ENCODE measurements at regions not wholly inside any gene's neighbourhood (a gene's known extent, or its start where the extent isn't known, plus 50 kb on each side); places are given as distances from the start of the nearest gene placed in this dataset.

DNA sequence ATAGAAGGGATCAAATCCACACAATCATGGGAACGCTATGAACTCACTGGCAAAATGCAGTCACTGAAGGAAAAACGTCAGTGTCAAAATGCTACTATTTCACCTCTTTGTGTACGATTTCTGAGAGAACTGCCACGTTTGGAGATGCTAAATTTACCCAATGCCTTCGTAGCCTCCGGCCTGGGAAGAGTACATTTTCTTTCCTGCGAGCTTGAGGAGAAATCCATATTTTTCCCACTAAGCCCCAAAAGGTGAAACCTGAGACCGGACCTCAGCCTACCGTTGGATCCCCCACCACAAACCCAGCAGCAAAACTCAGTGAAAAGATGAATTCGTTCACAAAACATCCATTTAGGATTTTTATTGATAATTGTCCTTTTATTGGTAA lies 131.7 kb downstream of the GPX5 start:
- no peak overlapping the region for H3K18ac ChIP-seq (ENCODE audit: low read length)
- no peak overlapping the region for H3K27ac ChIP-seq (ENCODE audit: low read depth, low read length)
- no peaks in the 10 kb centered on the region for H3K79me1 ChIP-seq (ENCODE audit: low read length)
- H4K91ac ChIP-seq (ENCODE audit: low read depth, low read length): no peak overlapping the region
- no peak overlapping the region for H3K23ac ChIP-seq (ENCODE audit: low read length)
- H3K14ac ChIP-seq (ENCODE audit: low read length): no peak overlapping the region
- no peaks in the 10 kb centered on the region for H3K36me3 ChIP-seq (ENCODE audit: control insufficient read depth in 1 of 2, insufficient read depth in 2 of 2, low read length in 2 of 2)
- no CpG with 5 or more reads among the region's 10 CpGs for WGBS (ENCODE audit: extremely low coverage, insufficient coverage, insufficient read length)
- H3K4me1 ChIP-seq (ENCODE audit: control insufficient read depth in 1 of 2, insufficient read depth in 2 of 2, low read length in 2 of 2): peaks cover 3% of the 10 kb centered on the region in 2 experiments
- no peak overlapping the region for H4K8ac ChIP-seq (ENCODE audit: low read depth, low read length)
- peak overlapping the region; percentile 60 for H3K4me2 ChIP-seq (ENCODE audit: low read length)
- no peak overlapping the region for H2BK120ac ChIP-seq (ENCODE audit: insufficient read depth, low read length, poor library complexity)
- no peaks in the 10 kb centered on the region for H3K9me3 ChIP-seq (ENCODE audit: insufficient read depth, low read depth, low read length)
- no peaks in the 10 kb centered on the region for H3K79me2 ChIP-seq (ENCODE audit: control insufficient read depth, insufficient read depth, low read length, poor library complexity)
- no peak overlapping the region for H2AK5ac ChIP-seq (ENCODE audit: low read length)
- no peak overlapping the region for H4K12ac ChIP-seq (ENCODE audit: low read depth, low read length)
- H3K27me3 ChIP-seq (ENCODE audit: insufficient read depth, low read length): no peaks in the 10 kb centered on the region
- H2BK5ac ChIP-seq (ENCODE audit: low read depth, low read length, poor library complexity): no peak overlapping the region
- H3K4me3 ChIP-seq (ENCODE audit: low read depth, low read length): no peak overlapping the region
- no peak overlapping the region for H3K9ac ChIP-seq (ENCODE audit: low read length)
- no peak overlapping the region for H2BK12ac ChIP-seq (ENCODE audit: low read length)
- no peak overlapping the region for H2AFZ ChIP-seq (ENCODE audit: insufficient read depth, low read length, poor library complexity)
- H3K4ac ChIP-seq (ENCODE audit: low read depth, low read length): no peak overlapping the region
- DNase-seq: peak in 1 of 2 donors; percentile 20

DNA sequence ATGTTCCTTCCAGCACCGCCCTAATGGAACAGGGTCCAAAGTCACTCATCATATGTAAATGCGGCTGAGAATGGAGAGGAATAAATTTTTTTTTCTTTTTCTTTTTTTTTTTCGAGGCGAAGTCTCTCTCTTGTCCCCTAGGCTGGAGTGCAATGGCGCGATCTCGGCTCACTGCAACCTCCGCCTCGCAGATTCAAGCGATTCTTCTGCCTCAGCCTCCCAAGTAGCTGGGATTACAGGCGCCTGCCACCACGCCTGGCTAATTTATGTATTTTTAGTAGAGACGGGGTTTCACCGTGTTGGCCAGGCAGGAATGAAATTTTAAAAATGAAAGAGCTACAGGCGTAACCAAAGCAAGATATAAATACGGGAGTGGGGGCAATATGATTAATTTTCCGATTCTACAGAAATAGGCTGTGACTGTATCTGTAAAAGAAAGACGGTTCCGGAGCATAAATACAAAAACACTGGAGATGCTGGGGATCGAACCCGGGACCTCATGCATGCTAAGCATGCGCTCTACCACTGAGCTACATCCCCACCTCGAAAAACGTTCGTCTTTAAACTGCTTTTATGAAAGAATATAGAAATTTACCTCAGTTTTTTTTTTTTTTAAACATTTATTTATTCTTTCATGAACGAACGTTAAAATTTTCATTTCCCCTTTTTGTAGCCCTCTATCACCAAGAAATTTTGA lies 132.2 kb downstream of the GPX5 start:
- H4K91ac ChIP-seq (ENCODE audit: low read depth, low read length): no peak overlapping the region
- H3K27ac ChIP-seq (ENCODE audit: low read depth, low read length): no peak overlapping the region
- H4K12ac ChIP-seq (ENCODE audit: low read depth, low read length): no peak overlapping the region
- H4K8ac ChIP-seq (ENCODE audit: low read depth, low read length): no peak overlapping the region
- H3K9me3 ChIP-seq (ENCODE audit: insufficient read depth, low read depth, low read length): no peaks in the 10 kb centered on the region
- no peak overlapping the region for H3K9ac ChIP-seq (ENCODE audit: low read length)
- no peak overlapping the region for H3K14ac ChIP-seq (ENCODE audit: low read length)
- H3K23ac ChIP-seq (ENCODE audit: low read length): no peak overlapping the region
- H3K27me3 ChIP-seq (ENCODE audit: insufficient read depth, low read length): no peaks in the 10 kb centered on the region
- no peak overlapping the region for H2AK5ac ChIP-seq (ENCODE audit: low read length)
- peaks cover 3% of the 10 kb centered on the region in 2 experiments for H3K4me1 ChIP-seq (ENCODE audit: control insufficient read depth in 1 of 2, insufficient read depth in 2 of 2, low read length in 2 of 2)
- H3K4me3 ChIP-seq (ENCODE audit: low read depth, low read length): no peak overlapping the region
- no CpG with 5 or more reads among the region's 27 CpGs for WGBS (ENCODE audit: extremely low coverage, insufficient coverage, insufficient read length)
- H3K4ac ChIP-seq (ENCODE audit: low read depth, low read length): no peak overlapping the region
- no peak overlapping the region for H3K18ac ChIP-seq (ENCODE audit: low read length)
- peak overlapping the region; percentile 60 for H3K4me2 ChIP-seq (ENCODE audit: low read length)
- no peak overlapping the region for H2AFZ ChIP-seq (ENCODE audit: insufficient read depth, low read length, poor library complexity)
- no peaks in the 10 kb centered on the region for H3K79me1 ChIP-seq (ENCODE audit: low read length)
- no peaks in the 10 kb centered on the region for H3K79me2 ChIP-seq (ENCODE audit: control insufficient read depth, insufficient read depth, low read length, poor library complexity)
- DNase-seq: peak; percentile 38 to 80
- no peak overlapping the region for H2BK12ac ChIP-seq (ENCODE audit: low read length)
- H2BK120ac ChIP-seq (ENCODE audit: insufficient read depth, low read length, poor library complexity): no peak overlapping the region
- no peaks in the 10 kb centered on the region for H3K36me3 ChIP-seq (ENCODE audit: control insufficient read depth in 1 of 2, insufficient read depth in 2 of 2, low read length in 2 of 2)
- no peak overlapping the region for H2BK5ac ChIP-seq (ENCODE audit: low read depth, low read length, poor library complexity)

DNA sequence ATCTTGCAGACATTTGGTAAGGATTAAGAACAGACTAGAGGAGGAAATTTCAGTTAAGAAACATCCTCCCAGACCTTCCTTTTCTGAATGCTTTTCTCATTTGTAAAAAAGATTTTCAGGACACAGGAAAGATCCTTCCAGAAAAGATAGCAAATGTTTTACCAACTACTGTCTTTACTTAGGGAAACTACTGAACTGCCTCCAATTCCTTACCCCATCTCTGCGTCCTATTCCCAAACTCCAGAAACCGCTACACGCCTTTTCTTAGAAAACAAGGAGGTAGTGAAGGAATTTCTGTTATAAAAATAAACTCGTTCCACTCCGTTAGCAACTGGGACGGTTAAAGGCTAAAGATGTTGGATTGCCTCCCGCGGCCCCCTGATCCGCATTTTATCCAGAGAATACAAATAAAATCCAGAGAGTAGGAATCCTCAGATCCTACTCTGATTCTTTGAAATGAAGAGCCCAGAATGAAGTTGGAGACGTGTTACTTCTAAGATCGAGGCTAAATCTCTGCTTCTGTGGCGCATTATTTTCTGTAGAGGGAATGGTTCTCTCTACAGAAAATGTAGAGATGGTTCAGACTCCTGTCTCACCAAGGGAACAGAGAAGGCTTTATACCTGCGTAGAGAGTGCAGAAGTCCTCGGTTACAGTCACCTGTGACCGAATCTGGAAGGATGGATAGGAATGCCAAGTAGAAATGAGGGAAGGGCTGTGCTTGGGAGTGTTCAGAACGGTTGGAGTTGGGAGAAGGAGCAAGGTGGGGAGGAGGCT lies 133.0 kb downstream of the GPX5 start:
- Histone ChIP-seq H4K8ac (ENCODE audit: low read depth, low read length) (no peak overlapping the region), H3K36me3 (ENCODE audit: control insufficient read depth in 1 of 2, insufficient read depth in 2 of 2, low read length in 2 of 2) (no peaks in the 10 kb centered on the region), H3K23ac (ENCODE audit: low read length) (no peak overlapping the region), H3K27me3 (ENCODE audit: insufficient read depth, low read length) (no peaks in the 10 kb centered on the region), H4K12ac (ENCODE audit: low read depth, low read length) (no peak overlapping the region), H2AFZ (ENCODE audit: insufficient read depth, low read length, poor library complexity) (no peak overlapping the region), H3K79me2 (ENCODE audit: control insufficient read depth, insufficient read depth, low read length, poor library complexity) (no peaks in the 10 kb centered on the region), H2BK5ac (ENCODE audit: low read depth, low read length, poor library complexity) (no peak overlapping the region), H4K91ac (ENCODE audit: low read depth, low read length) (no peak overlapping the region), H3K27ac (ENCODE audit: low read depth, low read length) (no peak overlapping the region), H2AK5ac (ENCODE audit: low read length) (no peak overlapping the region), H3K4me2 (ENCODE audit: low read length) (peak overlapping the region; percentile 87), H3K18ac (ENCODE audit: low read length) (no peak overlapping the region), H3K4me3 (ENCODE audit: low read depth, low read length) (no peak overlapping the region), H2BK12ac (ENCODE audit: low read length) (no peak overlapping the region), H3K4ac (ENCODE audit: low read depth, low read length) (no peak overlapping the region), H3K79me1 (ENCODE audit: low read length) (no peaks in the 10 kb centered on the region), H2BK120ac (ENCODE audit: insufficient read depth, low read length, poor library complexity) (no peak overlapping the region), H3K9ac (ENCODE audit: low read length) (no peak overlapping the region), H3K14ac (ENCODE audit: low read length) (no peak overlapping the region), H3K9me3 (ENCODE audit: insufficient read depth, low read depth, low read length) (no peaks in the 10 kb centered on the region), H3K4me1 (ENCODE audit: control insufficient read depth in 1 of 2, insufficient read depth in 2 of 2, low read length in 2 of 2) (peaks cover 3% of the 10 kb centered on the region in 2 experiments)
- WGBS (ENCODE audit: extremely low coverage, insufficient coverage, insufficient read length): no CpG with 5 or more reads among the region's 16 CpGs
- peak in 1 of 2 donors; percentile 35 for DNase-seq

DNA sequence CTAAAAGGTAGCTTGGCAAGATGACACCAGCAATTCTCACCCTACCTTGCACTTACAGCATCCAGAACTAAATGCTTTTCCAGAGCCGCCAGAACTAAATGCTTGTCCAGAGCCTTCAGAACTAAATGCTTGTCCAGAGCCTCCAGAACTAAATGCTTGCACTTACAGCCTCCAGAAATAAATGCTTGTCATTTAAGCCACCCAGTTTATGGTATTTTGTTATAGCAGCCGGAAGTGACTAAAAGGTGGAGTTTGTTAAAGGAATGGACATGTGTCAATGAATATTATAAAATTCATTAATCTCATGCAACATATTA lies 133.5 kb downstream of the GPX5 start:
- H3K14ac ChIP-seq (ENCODE audit: low read length): no peak overlapping the region
- no peaks in the 10 kb centered on the region for H3K79me1 ChIP-seq (ENCODE audit: low read length)
- H2BK5ac ChIP-seq (ENCODE audit: low read depth, low read length, poor library complexity): no peak overlapping the region
- no peaks in the 10 kb centered on the region for H3K36me3 ChIP-seq (ENCODE audit: control insufficient read depth in 1 of 2, insufficient read depth in 2 of 2, low read length in 2 of 2)
- H3K18ac ChIP-seq (ENCODE audit: low read length): no peak overlapping the region
- H4K91ac ChIP-seq (ENCODE audit: low read depth, low read length): no peak overlapping the region
- H3K27me3 ChIP-seq (ENCODE audit: insufficient read depth, low read length): no peaks in the 10 kb centered on the region
- H2BK120ac ChIP-seq (ENCODE audit: insufficient read depth, low read length, poor library complexity): no peak overlapping the region
- no CpG with 5 or more reads among the region's 2 CpGs for WGBS (ENCODE audit: extremely low coverage, insufficient coverage, insufficient read length)
- DNase-seq: no peak
- no peak overlapping the region for H3K27ac ChIP-seq (ENCODE audit: low read depth, low read length)
- H2BK12ac ChIP-seq (ENCODE audit: low read length): no peak overlapping the region
- H4K8ac ChIP-seq (ENCODE audit: low read depth, low read length): no peak overlapping the region
- peak overlapping the region; percentile 87 for H3K4me2 ChIP-seq (ENCODE audit: low read length)
- H3K4me3 ChIP-seq (ENCODE audit: low read depth, low read length): no peak overlapping the region
- no peak overlapping the region for H3K4ac ChIP-seq (ENCODE audit: low read depth, low read length)
- H3K4me1 ChIP-seq (ENCODE audit: control insufficient read depth in 1 of 2, insufficient read depth in 2 of 2, low read length in 2 of 2): peaks cover 3% of the 10 kb centered on the region in 2 experiments
- no peak overlapping the region for H3K9ac ChIP-seq (ENCODE audit: low read length)
- no peak overlapping the region for H4K12ac ChIP-seq (ENCODE audit: low read depth, low read length)
- H3K79me2 ChIP-seq (ENCODE audit: control insufficient read depth, insufficient read depth, low read length, poor library complexity): no peaks in the 10 kb centered on the region
- no peak overlapping the region for H3K23ac ChIP-seq (ENCODE audit: low read length)
- no peaks in the 10 kb centered on the region for H3K9me3 ChIP-seq (ENCODE audit: insufficient read depth, low read depth, low read length)
- H2AFZ ChIP-seq (ENCODE audit: insufficient read depth, low read length, poor library complexity): no peak overlapping the region
- H2AK5ac ChIP-seq (ENCODE audit: low read length): no peak overlapping the region
